ENCODE measurements at regions not wholly inside any gene's neighbourhood (a gene's known extent, or its start where the extent isn't known, plus 50 kb on each side); places are given as distances from the start of the nearest gene placed in this dataset.

- no peaks in the 10 kb centered on the region for H3F3A ChIP-seq (ENCODE audit: low read length, unreplicated experiment)
- no TSS peak for BruUV-seq (replicated peaks)
- H3K4me3 ChIP-seq (ENCODE audit: low read length) = no peak overlapping the region
- H2AFZ ChIP-seq (ENCODE audit: low read length) = no peak overlapping the region
- H3K4me1 ChIP-seq (ENCODE audit: insufficient read depth, low read length) = no peaks in the 10 kb centered on the region
- H3K9me2 ChIP-seq (replicated peaks; ENCODE audit: low read length) = no peaks in the 10 kb centered on the region
- no peak overlapping the region for H3K9ac ChIP-seq (ENCODE audit: low read length)
- ChIA-PET POLR2A (ENCODE audit: unreplicated experiment) (no interaction called here), CTCF (no interaction called here)
- no peaks in the 10 kb centered on the region for H4K20me1 ChIP-seq (ENCODE audit: low read length)
- ATAC-seq = no peak
- no peak overlapping the region for H3K4me2 ChIP-seq (ENCODE audit: low read length)
- no peak overlapping the region for H3K27ac ChIP-seq (ENCODE audit: low read length)
- H3K27me3 ChIP-seq (ENCODE audit: low read length) = no peaks in the 10 kb centered on the region
- no peak for TF ChIP-seq EZH2 (IDR thresholded peaks at IDR 0.05; ENCODE audit: low read length, unreplicated experiment)
- no peak for TF ChIP-seq EZH2phosphoT487 (IDR thresholded peaks at IDR 0.05; ENCODE audit: borderline replicate concordance, low read length)
- no peak for TF ChIP-seq CTCF (conservative IDR thresholded peaks at IDR 0.05; ENCODE audit: low read depth, low read length)
- no peaks in the 10 kb centered on the region for H3K79me2 ChIP-seq (ENCODE audit: low read length)
- intact Hi-C loops (cut with micrococcal nuclease) = loop anchor here (10.0 kb wide), 1 partner anchor 225 kb away; no protein-coding TSS in a partner anchor
- H3K36me3 ChIP-seq (ENCODE audit: low read depth, low read length) = no peaks in the 10 kb centered on the region
- no peak for DNase-seq
- no peaks in the 10 kb centered on the region for H3K9me3 ChIP-seq (ENCODE audit: low read length)
These were observed 404.4 kb downstream of the GJA1 start for GRCh38 chr6:121839896-121840295.

GRCh38 chr6:121844898-121845297, 409.5 kb downstream of the GJA1 start:
- no peaks in the 10 kb centered on the region for H3K9me3 ChIP-seq (ENCODE audit: low read length)
- H3K9ac ChIP-seq (ENCODE audit: low read length) = no peak overlapping the region
- H3F3A ChIP-seq (ENCODE audit: low read length, unreplicated experiment) = no peaks in the 10 kb centered on the region
- H3K36me3 ChIP-seq (ENCODE audit: low read depth, low read length) = no peaks in the 10 kb centered on the region
- no peak overlapping the region for H2AFZ ChIP-seq (ENCODE audit: low read length)
- intact Hi-C loops (cut with micrococcal nuclease) = loop anchor here (10.0 kb wide), 1 partner anchor 230 kb away; no protein-coding TSS in a partner anchor
- ChIA-PET CTCF (no interaction called here), POLR2A (ENCODE audit: unreplicated experiment) (no interaction called here)
- H4K20me1 ChIP-seq (ENCODE audit: low read length) = no peaks in the 10 kb centered on the region
- H3K79me2 ChIP-seq (ENCODE audit: low read length) = no peaks in the 10 kb centered on the region
- no TSS peak for BruUV-seq (replicated peaks)
- ATAC-seq (no peak), DNase-seq (no peak)
- H3K9me2 ChIP-seq (replicated peaks; ENCODE audit: low read length) = no peaks in the 10 kb centered on the region
- no peaks in the 10 kb centered on the region for H3K27me3 ChIP-seq (ENCODE audit: low read length)
- H3K4me3 ChIP-seq (ENCODE audit: low read length) = no peak overlapping the region
- no peak overlapping the region for H3K27ac ChIP-seq (ENCODE audit: low read length)
- no peaks in the 10 kb centered on the region for H3K4me1 ChIP-seq (ENCODE audit: insufficient read depth, low read length)
- no peak overlapping the region for H3K4me2 ChIP-seq (ENCODE audit: low read length)
- TF ChIP-seq CTCF (conservative IDR thresholded peaks at IDR 0.05; ENCODE audit: low read depth, low read length) (no peak), EZH2phosphoT487 (IDR thresholded peaks at IDR 0.05; ENCODE audit: borderline replicate concordance, low read length) (no peak), EZH2 (IDR thresholded peaks at IDR 0.05; ENCODE audit: low read length, unreplicated experiment) (no peak)

GRCh38 chr6:121847806-121848522, 412.5 kb downstream of the GJA1 start:
- H2AFZ ChIP-seq (ENCODE audit: low read length) = no peak overlapping the region
- CTCF ChIA-PET = no interaction called here

More at GRCh38 chr6:121847806-121848522, 412.5 kb downstream of the GJA1 start:
- H4K20me1 ChIP-seq (ENCODE audit: low read length) = no peaks in the 10 kb centered on the region
- no peak for ATAC-seq
- no peak overlapping the region for H3K27ac ChIP-seq (ENCODE audit: low read length)
- H3K4me2 ChIP-seq (ENCODE audit: low read length) = no peak overlapping the region
- no peaks in the 10 kb centered on the region for H3K9me3 ChIP-seq (ENCODE audit: low read length)
- no peaks in the 10 kb centered on the region for H3K4me1 ChIP-seq (ENCODE audit: insufficient read depth, low read length)
- no peaks in the 10 kb centered on the region for H3K9me2 ChIP-seq (replicated peaks; ENCODE audit: low read length)
- H3K36me3 ChIP-seq (ENCODE audit: low read depth, low read length) = no peaks in the 10 kb centered on the region
- no peak for TF ChIP-seq EZH2phosphoT487 (IDR thresholded peaks at IDR 0.05; ENCODE audit: borderline replicate concordance, low read length)
- TF ChIP-seq EZH2 (IDR thresholded peaks at IDR 0.05; ENCODE audit: low read length, unreplicated experiment) = no peak
- TF ChIP-seq CTCF (conservative IDR thresholded peaks at IDR 0.05; ENCODE audit: low read depth, low read length) = no peak
- no peaks in the 10 kb centered on the region for H3F3A ChIP-seq (ENCODE audit: low read length, unreplicated experiment)
- no peaks in the 10 kb centered on the region for H3K27me3 ChIP-seq (ENCODE audit: low read length)
- no peak overlapping the region for H3K9ac ChIP-seq (ENCODE audit: low read length)
- POLR2A ChIA-PET (ENCODE audit: unreplicated experiment) = no interaction called here
- H3K4me3 ChIP-seq (ENCODE audit: low read length) = no peak overlapping the region
- BruUV-seq (replicated peaks) = no TSS peak
- no peaks in the 10 kb centered on the region for H3K79me2 ChIP-seq (ENCODE audit: low read length)
- intact Hi-C loops (cut with micrococcal nuclease) = loop anchor here (10.0 kb wide), 1 partner anchor 233 kb away; no protein-coding TSS in a partner anchor
- DNase-seq = no peak

Data from PC-3 (cell line).